Stomach (tissue), 8 donors: ENCODE measurements at regions not wholly inside any gene's neighbourhood (a gene's known extent, or its start where the extent isn't known, plus 50 kb on each side); places are given as distances from the start of the nearest gene placed in this dataset.

Source experiments
- DNase-seq, 2 donors: peaks; one replicate each; pipeline versions ENCODE4 v3.0.0 to v3.0.0-alpha.2; 2013 to 2019
- H3K27ac ChIP-seq, 5 donors: fragments of 200-600 bp in 4 of 5; sonication (generic) in 4 of 5; one replicate each; pipeline ENCODE4 v1.5.1; 2013 to 2019; ENCODE audit warnings: mild to moderate bottlenecking in 1 of 5, moderate library complexity in 1 of 5
- H3K27me3 ChIP-seq, 3 donors: fragments of 200-600 bp; sonication (generic); one replicate each; pipeline ENCODE4 v1.5.1; 2017 to 2019; ENCODE audit warnings: mixed run types in 1 of 3
- H3K36me3 ChIP-seq, 4 donors: fragments of 200-600 bp; sonication (generic); 1 replicate in 3 of 4; 2 replicates in 1 of 4; pipeline ENCODE4 v1.5.1; 2016 to 2019
- H3K4me1 ChIP-seq, 4 donors: fragments of 200-600 bp; sonication (generic); one replicate each; pipeline ENCODE4 v1.5.1; 2016 to 2019
- H3K4me3 ChIP-seq, 4 donors: fragments of 200-600 bp; sonication (generic) in 3 of 4; one replicate each; pipeline ENCODE4 v1.5.1; 2016 to 2019; ENCODE audit warnings: mild to moderate bottlenecking in 1 of 4
- H3K9me3 ChIP-seq, 4 donors: fragments of 200-600 bp; sonication (generic); one replicate each; pipeline ENCODE4 v1.5.1; 2016 to 2019
- EP300 ChIP-seq: sonication (generic); formaldehyde crosslinking; IDR thresholded peaks from one replicate; pipeline ENCODE4 v1.6.1; 2017; ENCODE audit warnings: antibody characterized with exemption
- POLR2A ChIP-seq, 4 donors: fragments of 450-650 bp; IDR thresholded peaks; one replicate each; pipeline ENCODE4 v1.6.1; 2016; ENCODE audit warnings: antibody characterized with exemption in 4 of 4, control low read depth in 2 of 4, mild to moderate bottlenecking in 1 of 4, moderate library complexity in 1 of 4
- POLR2AphosphoS5 ChIP-seq, 3 donors: sonication (generic); formaldehyde crosslinking; IDR thresholded peaks; one replicate each; pipeline ENCODE4 v1.6.1; 2016; ENCODE audit warnings: antibody characterized with exemption in 3 of 3
- WGBS, 5 donors: extraction: QIAGEN DNeasy Blood & Tissue Kit in 3 of 5; methylation state at CpG; one replicate each; pipeline versions ENCODE4 v1.1.5 to v1.1.7; 2013 to 2018; 5-methylcytosine and 5-hydroxymethylcytosine counted together
- intact Hi-C: fragments of 100-400 bp; cut with DNase I; formaldehyde crosslinking; loops from one replicate; pipeline ENCODE4 v1.15.1; 2023; ENCODE audit warnings: low total_unique reads
- TF ChIP-seq, protein P1 (sequence below), 7 experiments: fragments of 450-650 bp in 4 of 7; fragments of 200-600 bp in 3 of 7; sonication (generic) in 3 of 7; IDR thresholded peaks; one replicate each; pipeline ENCODE4 v1.5.1; 2016 to 2019; ENCODE audit warnings: antibody characterized with exemption in 7 of 7, control low read depth in 2 of 7, mild to moderate bottlenecking in 1 of 7
- donor health status: healthy with polysubstance abuse.
- donor health status: Bipolar disorder and iron deficiency.
- donor health status: healthy.

DNA sequence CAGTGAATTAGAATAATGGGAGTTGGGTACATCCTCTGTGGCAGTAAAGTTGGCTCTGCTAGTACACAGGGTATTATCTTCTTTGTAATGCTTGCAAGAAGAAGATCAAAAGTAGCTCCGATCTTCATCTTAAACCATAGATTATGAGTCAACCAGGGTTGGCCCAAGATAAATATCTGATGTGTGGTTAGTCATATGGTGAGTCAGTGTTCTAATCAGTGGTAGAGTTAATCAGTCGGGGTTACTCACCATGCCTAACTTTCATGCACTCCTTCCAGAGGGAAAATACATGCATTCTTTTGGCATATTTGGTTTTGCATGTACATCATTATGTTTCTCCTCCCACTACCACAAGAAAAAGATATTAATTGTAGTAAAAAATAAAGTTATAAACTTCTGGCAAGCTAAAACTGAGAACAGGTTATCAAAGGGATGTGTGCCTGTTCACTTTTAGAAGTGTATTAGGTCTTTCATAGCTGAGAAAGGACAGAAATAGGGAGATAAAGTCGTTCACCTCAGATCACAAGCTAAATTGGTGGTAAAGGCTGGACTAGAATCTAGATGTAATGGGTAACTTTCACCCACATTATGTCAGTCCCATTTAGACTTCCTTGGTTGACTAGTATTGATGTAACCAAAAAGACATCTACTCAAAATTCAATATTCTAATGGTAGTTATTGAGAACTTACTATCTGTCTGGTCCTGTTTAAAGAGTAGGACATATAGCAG, 684.4 kb downstream of the IRS1 start:
- intact Hi-C loops = no loop called here

DNA sequence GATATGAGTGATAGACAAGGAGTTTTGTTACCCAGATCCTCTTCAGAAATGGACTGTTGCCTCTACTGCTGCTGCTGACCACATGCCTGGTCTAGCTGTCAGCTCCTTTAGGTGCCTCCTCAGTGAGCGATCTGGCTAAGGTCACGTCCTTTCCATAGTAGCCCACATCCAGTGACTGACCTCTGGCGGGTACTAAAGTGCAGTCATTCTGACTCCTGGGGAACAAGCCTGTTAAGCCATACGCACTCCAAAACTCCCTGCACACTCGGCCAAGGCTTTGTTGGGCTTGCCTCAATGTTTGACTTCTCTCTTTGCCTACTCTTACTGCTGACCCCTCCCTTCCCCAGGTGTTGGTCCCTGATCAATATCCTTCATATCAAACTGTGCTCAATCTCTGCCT, 685.2 kb downstream of the IRS1 start:
- 64 to 80% (median 75%) methylated on average over 5 of the region's 5 CpGs for WGBS, 5 donors
- Histone ChIP-seq H3K9me3 (no peaks in the 10 kb centered on the region), H3K4me1 (peaks cover 0 to 27% (median 0%) of the 10 kb centered on the region in 4 donors), H3K4me3 (no peak overlapping the region), H3K27ac (no peak overlapping the region), H3K27me3 (no peaks in the 10 kb centered on the region), H3K36me3 (no peaks in the 10 kb centered on the region)
- TF ChIP-seq EP300 = no peak
- TF ChIP-seq, protein P1, sequence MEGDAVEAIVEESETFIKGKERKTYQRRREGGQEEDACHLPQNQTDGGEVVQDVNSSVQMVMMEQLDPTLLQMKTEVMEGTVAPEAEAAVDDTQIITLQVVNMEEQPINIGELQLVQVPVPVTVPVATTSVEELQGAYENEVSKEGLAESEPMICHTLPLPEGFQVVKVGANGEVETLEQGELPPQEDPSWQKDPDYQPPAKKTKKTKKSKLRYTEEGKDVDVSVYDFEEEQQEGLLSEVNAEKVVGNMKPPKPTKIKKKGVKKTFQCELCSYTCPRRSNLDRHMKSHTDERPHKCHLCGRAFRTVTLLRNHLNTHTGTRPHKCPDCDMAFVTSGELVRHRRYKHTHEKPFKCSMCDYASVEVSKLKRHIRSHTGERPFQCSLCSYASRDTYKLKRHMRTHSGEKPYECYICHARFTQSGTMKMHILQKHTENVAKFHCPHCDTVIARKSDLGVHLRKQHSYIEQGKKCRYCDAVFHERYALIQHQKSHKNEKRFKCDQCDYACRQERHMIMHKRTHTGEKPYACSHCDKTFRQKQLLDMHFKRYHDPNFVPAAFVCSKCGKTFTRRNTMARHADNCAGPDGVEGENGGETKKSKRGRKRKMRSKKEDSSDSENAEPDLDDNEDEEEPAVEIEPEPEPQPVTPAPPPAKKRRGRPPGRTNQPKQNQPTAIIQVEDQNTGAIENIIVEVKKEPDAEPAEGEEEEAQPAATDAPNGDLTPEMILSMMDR (IDR thresholded peaks at IDR 0.05) = no peak
- no peak for TF ChIP-seq POLR2AphosphoS5 (IDR thresholded peaks at IDR 0.05)
- no peak for TF ChIP-seq POLR2A (IDR thresholded peaks at IDR 0.05)
- intact Hi-C loops = no loop called here
- DNase-seq = no peak

More for the DNA sequence above, 684.4 kb downstream of the IRS1 start:
- DNase-seq = no peak
- no peak overlapping the region for H3K4me3 ChIP-seq
- peaks cover 0 to 30% (median 0%) of the 10 kb centered on the region in 4 donors for H3K4me1 ChIP-seq
- no peaks in the 10 kb centered on the region for H3K9me3 ChIP-seq
- H3K27ac ChIP-seq = peak overlapping the region in 1 of 5 donors; percentile 43
- no peaks in the 10 kb centered on the region for H3K36me3 ChIP-seq
- peak in 2 of 3 donors; percentile 32 to 61 for TF ChIP-seq POLR2AphosphoS5 (IDR thresholded peaks at IDR 0.05)
- no peak for TF ChIP-seq EP300
- WGBS, 5 donors = 16 to 34% (median 24%) methylated on average over 3 of the region's 3 CpGs
- no peaks in the 10 kb centered on the region for H3K27me3 ChIP-seq

DNA sequence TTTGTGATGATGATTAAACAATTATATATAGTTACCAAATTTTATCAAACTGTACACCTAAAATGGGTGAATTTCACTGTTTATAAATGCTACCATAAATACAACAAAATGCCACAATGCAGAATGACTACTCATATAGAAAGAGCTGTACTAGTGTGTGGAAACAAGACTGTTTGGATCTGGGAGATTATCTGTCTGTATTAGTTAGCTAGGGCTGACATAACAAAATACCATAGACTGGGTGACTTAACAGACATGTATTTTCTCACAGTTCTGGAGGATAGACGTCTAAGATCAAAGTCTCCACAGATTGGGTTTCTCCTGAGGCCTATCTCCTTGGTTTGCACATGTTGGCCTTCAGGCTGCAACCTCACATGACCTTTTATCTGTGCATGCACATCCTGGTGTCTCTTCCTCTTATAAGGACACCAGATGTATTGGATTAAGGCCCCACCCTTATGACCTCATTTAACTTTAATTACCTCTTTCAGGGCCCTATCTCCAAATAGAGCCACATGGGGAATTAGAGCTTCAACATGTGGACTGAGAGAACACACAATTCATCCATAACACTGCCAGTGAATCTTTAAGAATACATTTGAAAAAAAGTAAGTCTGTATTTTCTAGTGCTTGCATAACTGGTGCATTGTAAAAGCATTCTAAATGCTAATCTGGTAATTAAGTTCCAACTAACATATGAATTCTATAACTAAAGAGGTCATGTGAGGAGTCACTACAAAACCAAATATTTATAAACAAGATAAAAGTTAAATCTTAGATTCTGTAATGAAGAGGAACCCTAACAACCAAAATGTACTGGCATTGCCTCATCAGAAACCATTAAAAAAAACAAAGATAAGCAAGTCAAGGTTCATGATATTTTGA, 699.6 kb downstream of the NYAP2 start:
- intact Hi-C loops = no loop called here
- no peak for DNase-seq
- peaks cover 0 to 5% (median 0%) of the 10 kb centered on the region in 4 donors for H3K9me3 ChIP-seq
- H3K27ac ChIP-seq = no peak overlapping the region
- WGBS, 5 donors = 27 to 70% (median 47%) methylated on average over 1 of the region's 1 CpG
- TF ChIP-seq EP300 = no peak
- no peak for TF ChIP-seq POLR2AphosphoS5 (IDR thresholded peaks at IDR 0.05)
- TF ChIP-seq POLR2A (IDR thresholded peaks at IDR 0.05) = no peak
- TF ChIP-seq, protein P1 (IDR thresholded peaks at IDR 0.05) = no peak
- H3K36me3 ChIP-seq = no peaks in the 10 kb centered on the region
- no peaks in the 10 kb centered on the region for H3K4me1 ChIP-seq
- no peak overlapping the region for H3K4me3 ChIP-seq
- H3K27me3 ChIP-seq = no peaks in the 10 kb centered on the region

DNA sequence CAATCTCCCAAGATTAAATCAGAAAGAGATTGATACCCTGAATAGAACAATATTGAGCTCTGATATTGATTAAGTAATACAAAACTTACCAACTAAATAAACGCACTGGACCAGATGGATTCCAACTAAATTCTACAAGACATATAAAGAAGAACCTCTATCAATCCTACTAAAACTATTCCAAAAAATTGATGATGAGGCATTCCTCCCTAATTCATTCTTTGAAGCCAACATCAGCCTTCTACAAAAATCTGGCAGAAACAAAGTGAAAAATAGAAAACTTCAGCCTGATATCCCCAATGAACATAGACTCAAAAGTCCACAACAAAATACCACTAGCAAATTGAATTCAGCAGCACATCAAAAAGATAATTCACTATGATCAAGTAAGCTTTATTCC, 695.5 kb downstream of the NYAP2 start:
- no peak for TF ChIP-seq POLR2A (IDR thresholded peaks at IDR 0.05)
- TF ChIP-seq, protein P1 (IDR thresholded peaks at IDR 0.05) = no peak
- TF ChIP-seq POLR2AphosphoS5 (IDR thresholded peaks at IDR 0.05) = no peak
- TF ChIP-seq EP300 = no peak
- no peaks in the 10 kb centered on the region for H3K27me3 ChIP-seq
- intact Hi-C loops = no loop called here
- no peak for DNase-seq
- WGBS, 5 donors = 81 to 95% (median 91%) methylated on average over 1 of the region's 1 CpG
- H3K36me3 ChIP-seq = no peaks in the 10 kb centered on the region
- no peak overlapping the region for H3K4me3 ChIP-seq
- peaks cover 0 to 5% (median 2%) of the 10 kb centered on the region in 4 donors for H3K9me3 ChIP-seq
- no peaks in the 10 kb centered on the region for H3K4me1 ChIP-seq
- no peak overlapping the region for H3K27ac ChIP-seq
